ENCODE measurements at regions not wholly inside any gene's neighbourhood (a gene's known extent, or its start where the extent isn't known, plus 50 kb on each side); places are given as distances from the start of the nearest gene placed in this dataset.
"Not testable (repeated sequence)": the region's sequence is repeated elsewhere in the genome, so short reads cannot be mapped to it uniquely, and the experiment has no call there.

- H3K27me3 Mint-ChIP-seq: no peaks in the 10 kb centered on the region
- no peaks in the 10 kb centered on the region for H3K36me3 ChIP-seq (ENCODE audit: insufficient read depth, low read length)
- POLR2A ChIA-PET (ENCODE audit: partially characterized antibody): no interaction called here
- intact Hi-C loops (cut with micrococcal nuclease): no loop called here
- H3K36me3 Mint-ChIP-seq: no peaks in the 10 kb centered on the region
- no peak overlapping the region for H3K4me3 Mint-ChIP-seq
- peaks cover 0 to 11% (median 2%) of the 10 kb centered on the region in 8 donors for H3K9me3 Mint-ChIP-seq
- DNase-seq: no peak
- no peaks in the 10 kb centered on the region for H3K27me3 ChIP-seq (ENCODE audit: insufficient read depth, low read length)
- no peak overlapping the region for H3K4me3 ChIP-seq (ENCODE audit: low read length in 2 of 2)
- no peaks in the 10 kb centered on the region for H3K4me1 Mint-ChIP-seq
- no peaks in the 10 kb centered on the region for H3K4me1 ChIP-seq (ENCODE audit: insufficient read depth, low read length)
- H3K27ac Mint-ChIP-seq: no peak overlapping the region
- no peaks in the 10 kb centered on the region for H3K9me3 ChIP-seq (ENCODE audit: control insufficient read depth in 1 of 2, low read length in 2 of 2)
- CTCF ChIA-PET (ENCODE audit: partially characterized antibody): no interaction called here
- no peak overlapping the region for H3K27ac ChIP-seq (ENCODE audit: low read depth, low read length)
Observed at GRCh38 chr5:104053353-104053649, 490.7 kb upstream of the NUDT12 start.

DNA sequence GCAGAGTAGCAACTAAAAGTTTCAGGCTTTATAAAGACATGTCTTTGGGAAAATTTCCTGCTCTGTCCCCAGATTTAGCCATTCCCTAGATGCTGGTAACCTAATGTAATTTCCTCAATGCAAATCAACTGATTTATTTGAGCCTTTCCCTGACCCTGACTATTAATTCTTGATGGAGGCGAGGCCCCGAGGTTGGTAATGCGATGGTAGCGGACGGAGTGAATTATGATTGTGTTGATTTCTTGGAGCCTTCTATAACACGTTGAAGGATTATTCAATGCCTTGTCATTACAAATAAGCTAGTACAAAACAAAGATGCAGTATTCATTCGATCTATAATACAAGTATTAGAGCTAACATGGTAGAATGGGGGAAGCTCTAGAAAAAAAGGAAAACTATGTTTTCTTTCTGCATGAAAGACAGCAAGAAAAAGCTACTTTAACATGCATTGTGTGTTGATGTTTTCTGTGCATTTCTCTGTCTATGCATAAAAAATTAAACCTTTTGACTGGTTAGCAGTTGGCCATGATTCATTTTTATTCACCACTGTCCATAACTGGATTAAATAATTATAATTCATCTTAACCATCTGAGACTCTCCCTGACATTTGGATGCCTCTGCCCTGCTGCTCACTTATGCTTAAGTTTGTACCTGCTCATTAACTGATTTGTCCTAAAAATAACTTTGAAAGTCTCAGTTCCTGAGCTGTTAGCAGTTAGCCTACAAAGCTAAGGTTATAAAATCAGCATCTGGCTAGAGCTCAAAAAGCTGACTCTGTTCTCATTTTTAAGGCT lies 490.2 kb upstream of the NUDT12 start:
- Histone ChIP-seq H3K36me3 (ENCODE audit: insufficient read depth, low read length) (no peaks in the 10 kb centered on the region), H3K27me3 (ENCODE audit: insufficient read depth, low read length) (no peaks in the 10 kb centered on the region), H3K4me1 (ENCODE audit: insufficient read depth, low read length) (no peaks in the 10 kb centered on the region), H3K27ac (ENCODE audit: low read depth, low read length) (no peak overlapping the region), H3K4me3 (ENCODE audit: low read length in 2 of 2) (no peak overlapping the region), H3K9me3 (ENCODE audit: control insufficient read depth in 1 of 2, low read length in 2 of 2) (no peaks in the 10 kb centered on the region)
- Mint-ChIP-seq H3K4me3 (no peak overlapping the region), H3K4me1 (no peaks in the 10 kb centered on the region), H3K27ac (no peak overlapping the region), H3K36me3 (no peaks in the 10 kb centered on the region), H3K9me3 (peaks cover 0 to 11% (median under 1%) of the 10 kb centered on the region in 8 donors), H3K27me3 (no peaks in the 10 kb centered on the region)
- no peak for DNase-seq
- CTCF ChIA-PET (ENCODE audit: partially characterized antibody): no interaction called here
- intact Hi-C loops (cut with micrococcal nuclease): no loop called here
- POLR2A ChIA-PET (ENCODE audit: partially characterized antibody): no interaction called here

GRCh38 chr5:104050436-104050835 lies 487.8 kb upstream of the NUDT12 start:
- H3K4me1 Mint-ChIP-seq: no peaks in the 10 kb centered on the region
- no peak overlapping the region for H3K4me3 ChIP-seq (ENCODE audit: low read length in 2 of 2)
- CTCF ChIA-PET (ENCODE audit: partially characterized antibody): no interaction called here

GRCh38 chr5:104049752-104050151 lies 487.2 kb upstream of the NUDT12 start:
- intact Hi-C loops (cut with micrococcal nuclease): no loop called here
- Histone ChIP-seq H3K27ac (ENCODE audit: low read depth, low read length) (no peak overlapping the region), H3K4me1 (ENCODE audit: insufficient read depth, low read length) (no peaks in the 10 kb centered on the region), H3K36me3 (ENCODE audit: insufficient read depth, low read length) (no peaks in the 10 kb centered on the region), H3K27me3 (ENCODE audit: insufficient read depth, low read length) (no peaks in the 10 kb centered on the region), H3K4me3 (ENCODE audit: low read length in 2 of 2) (no peak overlapping the region), H3K9me3 (ENCODE audit: control insufficient read depth in 1 of 2, low read length in 2 of 2) (no peaks in the 10 kb centered on the region)
- no peaks in the 10 kb centered on the region for H3K27me3 Mint-ChIP-seq
- POLR2A ChIA-PET (ENCODE audit: partially characterized antibody): no interaction called here
- CTCF ChIA-PET (ENCODE audit: partially characterized antibody): no interaction called here
- peaks cover 0 to 11% (median 2%) of the 10 kb centered on the region in 8 donors for H3K9me3 Mint-ChIP-seq
- no peak overlapping the region for H3K4me3 Mint-ChIP-seq
- no peak overlapping the region for H3K27ac Mint-ChIP-seq
- DNase-seq: no peak
- H3K4me1 Mint-ChIP-seq: no peaks in the 10 kb centered on the region
- H3K36me3 Mint-ChIP-seq: no peaks in the 10 kb centered on the region

More at GRCh38 chr5:104050436-104050835, 487.8 kb upstream of the NUDT12 start:
- no peak for DNase-seq
- Mint-ChIP-seq H3K27ac (no peak overlapping the region), H3K36me3 (no peaks in the 10 kb centered on the region), H3K4me3 (no peak overlapping the region), H3K9me3 (peaks cover 0 to 11% (median 2%) of the 10 kb centered on the region in 8 donors), H3K27me3 (no peaks in the 10 kb centered on the region)
- Histone ChIP-seq H3K36me3 (ENCODE audit: insufficient read depth, low read length) (no peaks in the 10 kb centered on the region), H3K9me3 (ENCODE audit: control insufficient read depth in 1 of 2, low read length in 2 of 2) (no peaks in the 10 kb centered on the region), H3K27me3 (ENCODE audit: insufficient read depth, low read length) (no peaks in the 10 kb centered on the region), H3K27ac (ENCODE audit: low read depth, low read length) (no peak overlapping the region), H3K4me1 (ENCODE audit: insufficient read depth, low read length) (no peaks in the 10 kb centered on the region)
- intact Hi-C loops (cut with micrococcal nuclease): no loop called here
- POLR2A ChIA-PET (ENCODE audit: partially characterized antibody): no interaction called here

GRCh38 chr5:104048231-104048630 lies 485.6 kb upstream of the NUDT12 start:
- H3K4me1 ChIP-seq (ENCODE audit: insufficient read depth, low read length): no peaks in the 10 kb centered on the region
- Mint-ChIP-seq H3K4me1 (no peaks in the 10 kb centered on the region), H3K9me3 (peaks cover 0 to 11% (median 4%) of the 10 kb centered on the region in 8 donors), H3K4me3 (no peak overlapping the region), H3K36me3 (no peaks in the 10 kb centered on the region), H3K27ac (no peak overlapping the region), H3K27me3 (no peaks in the 10 kb centered on the region)
- no peak for DNase-seq
- ChIA-PET POLR2A (ENCODE audit: partially characterized antibody) (no interaction called here), CTCF (ENCODE audit: partially characterized antibody) (no interaction called here)
- intact Hi-C loops (cut with micrococcal nuclease): no loop called here
- H3K27me3 ChIP-seq (ENCODE audit: insufficient read depth, low read length): no peaks in the 10 kb centered on the region
- no peak overlapping the region for H3K27ac ChIP-seq (ENCODE audit: low read depth, low read length)
- no peaks in the 10 kb centered on the region for H3K36me3 ChIP-seq (ENCODE audit: insufficient read depth, low read length)
- no peaks in the 10 kb centered on the region for H3K9me3 ChIP-seq (ENCODE audit: control insufficient read depth in 1 of 2, low read length in 2 of 2)
- no peak overlapping the region for H3K4me3 ChIP-seq (ENCODE audit: low read length in 2 of 2)

GRCh38 chr5:104045987-104046386 lies 483.4 kb upstream of the NUDT12 start:
- DNase-seq: no peak
- CTCF ChIA-PET (ENCODE audit: partially characterized antibody): no interaction called here
- H3K36me3 Mint-ChIP-seq: no peaks in the 10 kb centered on the region

GRCh38 chr5:104039871-104040270 lies 477.3 kb upstream of the NUDT12 start:
- H3K27ac Mint-ChIP-seq; H3K9me3 Mint-ChIP-seq; CTCF ChIA-PET (ENCODE audit: partially characterized antibody); H3K4me1 ChIP-seq (ENCODE audit: insufficient read depth, low read length); H3K36me3 ChIP-seq (ENCODE audit: insufficient read depth, low read length); H3K9me3 ChIP-seq (ENCODE audit: control insufficient read depth in 1 of 2, low read length in 2 of 2); H3K27me3 Mint-ChIP-seq; POLR2A ChIA-PET (ENCODE audit: partially characterized antibody); H3K4me3 Mint-ChIP-seq; H3K4me3 ChIP-seq (ENCODE audit: low read length in 2 of 2); H3K27ac ChIP-seq (ENCODE audit: low read depth, low read length); H3K4me1 Mint-ChIP-seq; H3K36me3 Mint-ChIP-seq; H3K27me3 ChIP-seq (ENCODE audit: insufficient read depth, low read length); DNase-seq: not testable (repeated sequence)
- intact Hi-C loops (cut with micrococcal nuclease): loop anchor here (5.0 kb wide), 1 partner anchor 82 kb away; no protein-coding TSS in a partner anchor

More at GRCh38 chr5:104045987-104046386, 483.4 kb upstream of the NUDT12 start:
- Histone ChIP-seq H3K27me3 (ENCODE audit: insufficient read depth, low read length) (no peaks in the 10 kb centered on the region), H3K9me3 (ENCODE audit: control insufficient read depth in 1 of 2, low read length in 2 of 2) (no peaks in the 10 kb centered on the region), H3K4me3 (ENCODE audit: low read length in 2 of 2) (no peak overlapping the region), H3K36me3 (ENCODE audit: insufficient read depth, low read length) (no peaks in the 10 kb centered on the region), H3K27ac (ENCODE audit: low read depth, low read length) (no peak overlapping the region), H3K4me1 (ENCODE audit: insufficient read depth, low read length) (no peaks in the 10 kb centered on the region)
- intact Hi-C loops (cut with micrococcal nuclease): no loop called here
- Mint-ChIP-seq H3K27me3 (no peaks in the 10 kb centered on the region), H3K4me3 (no peak overlapping the region), H3K27ac (no peak overlapping the region), H3K9me3 (peaks cover 0 to 11% (median 6%) of the 10 kb centered on the region in 8 donors), H3K4me1 (no peaks in the 10 kb centered on the region)
- POLR2A ChIA-PET (ENCODE audit: partially characterized antibody): no interaction called here

- H3K4me3 Mint-ChIP-seq; H3K27me3 ChIP-seq (ENCODE audit: insufficient read depth, low read length); H3K27ac Mint-ChIP-seq; H3K36me3 ChIP-seq (ENCODE audit: insufficient read depth, low read length); H3K27me3 Mint-ChIP-seq; DNase-seq; H3K9me3 Mint-ChIP-seq; H3K4me3 ChIP-seq (ENCODE audit: low read length in 2 of 2); H3K36me3 Mint-ChIP-seq; H3K4me1 ChIP-seq (ENCODE audit: insufficient read depth, low read length); H3K4me1 Mint-ChIP-seq; H3K27ac ChIP-seq (ENCODE audit: low read depth, low read length); POLR2A ChIA-PET (ENCODE audit: partially characterized antibody); CTCF ChIA-PET (ENCODE audit: partially characterized antibody); H3K9me3 ChIP-seq (ENCODE audit: control insufficient read depth in 1 of 2, low read length in 2 of 2): not testable (repeated sequence)
- intact Hi-C loops (cut with micrococcal nuclease): loop anchor here (5.0 kb wide), 1 partner anchor 85 kb away; no protein-coding TSS in a partner anchor
Observed at GRCh38 chr5:104037136-104037535, 474.5 kb upstream of the NUDT12 start.
